ENCODE measurements at regions not wholly inside any gene's neighbourhood (a gene's known extent, or its start where the extent isn't known, plus 50 kb on each side); places are given as distances from the start of the nearest gene placed in this dataset.

GRCh38 chr12:89762498-89763170 is 54.0 kb upstream of the ATP2B1 start (continued):
- no peak for TF ChIP-seq ZSCAN29 (IDR thresholded peaks at IDR 0.05)
- TF ChIP-seq, protein P1, sequence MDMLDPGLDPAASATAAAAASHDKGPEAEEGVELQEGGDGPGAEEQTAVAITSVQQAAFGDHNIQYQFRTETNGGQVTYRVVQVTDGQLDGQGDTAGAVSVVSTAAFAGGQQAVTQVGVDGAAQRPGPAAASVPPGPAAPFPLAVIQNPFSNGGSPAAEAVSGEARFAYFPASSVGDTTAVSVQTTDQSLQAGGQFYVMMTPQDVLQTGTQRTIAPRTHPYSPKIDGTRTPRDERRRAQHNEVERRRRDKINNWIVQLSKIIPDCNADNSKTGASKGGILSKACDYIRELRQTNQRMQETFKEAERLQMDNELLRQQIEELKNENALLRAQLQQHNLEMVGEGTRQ (IDR thresholded peaks at IDR 0.05; ENCODE audit: borderline replicate concordance, low read depth, low read length): no peak
- peak; percentile 65; the same call in 1 of the 2 replicates for TF ChIP-seq FOXM1 (IDR thresholded peaks at IDR 0.05; ENCODE audit: low read depth, low read length)
- TF ChIP-seq EZH2 (IDR thresholded peaks at IDR 0.05; ENCODE audit: borderline replicate concordance, control insufficient read depth, low read depth, low read length): no peak
- TF ChIP-seq ZNF24 (IDR thresholded peaks at IDR 0.05): 0 out of 2 replicates have a peak, but pooled peaks have one; percentile 39
- no peak for TF ChIP-seq MYC (IDR thresholded peaks at IDR 0.05; ENCODE audit: insufficient read depth, insufficient read length, insufficient replicate concordance, low read length, severe bottlenecking)
- TF ChIP-seq, protein P2, sequence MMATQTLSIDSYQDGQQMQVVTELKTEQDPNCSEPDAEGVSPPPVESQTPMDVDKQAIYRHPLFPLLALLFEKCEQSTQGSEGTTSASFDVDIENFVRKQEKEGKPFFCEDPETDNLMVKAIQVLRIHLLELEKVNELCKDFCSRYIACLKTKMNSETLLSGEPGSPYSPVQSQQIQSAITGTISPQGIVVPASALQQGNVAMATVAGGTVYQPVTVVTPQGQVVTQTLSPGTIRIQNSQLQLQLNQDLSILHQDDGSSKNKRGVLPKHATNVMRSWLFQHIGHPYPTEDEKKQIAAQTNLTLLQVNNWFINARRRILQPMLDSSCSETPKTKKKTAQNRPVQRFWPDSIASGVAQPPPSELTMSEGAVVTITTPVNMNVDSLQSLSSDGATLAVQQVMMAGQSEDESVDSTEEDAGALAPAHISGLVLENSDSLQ (IDR thresholded peaks at IDR 0.05): peak; percentile 42; the same call in 1 of the 2 replicates
- TF ChIP-seq, protein P3, sequence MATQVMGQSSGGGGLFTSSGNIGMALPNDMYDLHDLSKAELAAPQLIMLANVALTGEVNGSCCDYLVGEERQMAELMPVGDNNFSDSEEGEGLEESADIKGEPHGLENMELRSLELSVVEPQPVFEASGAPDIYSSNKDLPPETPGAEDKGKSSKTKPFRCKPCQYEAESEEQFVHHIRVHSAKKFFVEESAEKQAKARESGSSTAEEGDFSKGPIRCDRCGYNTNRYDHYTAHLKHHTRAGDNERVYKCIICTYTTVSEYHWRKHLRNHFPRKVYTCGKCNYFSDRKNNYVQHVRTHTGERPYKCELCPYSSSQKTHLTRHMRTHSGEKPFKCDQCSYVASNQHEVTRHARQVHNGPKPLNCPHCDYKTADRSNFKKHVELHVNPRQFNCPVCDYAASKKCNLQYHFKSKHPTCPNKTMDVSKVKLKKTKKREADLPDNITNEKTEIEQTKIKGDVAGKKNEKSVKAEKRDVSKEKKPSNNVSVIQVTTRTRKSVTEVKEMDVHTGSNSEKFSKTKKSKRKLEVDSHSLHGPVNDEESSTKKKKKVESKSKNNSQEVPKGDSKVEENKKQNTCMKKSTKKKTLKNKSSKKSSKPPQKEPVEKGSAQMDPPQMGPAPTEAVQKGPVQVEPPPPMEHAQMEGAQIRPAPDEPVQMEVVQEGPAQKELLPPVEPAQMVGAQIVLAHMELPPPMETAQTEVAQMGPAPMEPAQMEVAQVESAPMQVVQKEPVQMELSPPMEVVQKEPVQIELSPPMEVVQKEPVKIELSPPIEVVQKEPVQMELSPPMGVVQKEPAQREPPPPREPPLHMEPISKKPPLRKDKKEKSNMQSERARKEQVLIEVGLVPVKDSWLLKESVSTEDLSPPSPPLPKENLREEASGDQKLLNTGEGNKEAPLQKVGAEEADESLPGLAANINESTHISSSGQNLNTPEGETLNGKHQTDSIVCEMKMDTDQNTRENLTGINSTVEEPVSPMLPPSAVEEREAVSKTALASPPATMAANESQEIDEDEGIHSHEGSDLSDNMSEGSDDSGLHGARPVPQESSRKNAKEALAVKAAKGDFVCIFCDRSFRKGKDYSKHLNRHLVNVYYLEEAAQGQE (IDR thresholded peaks at IDR 0.05; ENCODE audit: low read depth, low read length): no peak
- no peak for TF ChIP-seq IRF5 (IDR thresholded peaks at IDR 0.05; ENCODE audit: borderline replicate concordance)
- 0 out of 4 replicates have a peak, but pooled peaks of 1 of the 2 experiments have one; percentile 18 for TF ChIP-seq SRF (IDR thresholded peaks at IDR 0.05; ENCODE audit: low read depth in 2 of 2, low read length in 2 of 2)
- no peak for TF ChIP-seq ZNF384 (IDR thresholded peaks at IDR 0.05; ENCODE audit: borderline replicate concordance, low read depth, low read length)
- TF ChIP-seq TBL1XR1 (IDR thresholded peaks at IDR 0.05; ENCODE audit: low read depth, low read length): no peak
- TF ChIP-seq NFYB (IDR thresholded peaks at IDR 0.05; ENCODE audit: insufficient read depth, low read depth, low read length): no peak
- TF ChIP-seq CHD4 (IDR thresholded peaks at IDR 0.05): no peak
- peak; percentile 30; the same call in 1 of the 2 replicates for TF ChIP-seq SMARCA5 (IDR thresholded peaks at IDR 0.05)
- TF ChIP-seq ETV6 (conservative IDR thresholded peaks at IDR 0.05 in 1 of 2, IDR thresholded peaks at IDR 0.05 in 1 of 2; ENCODE audit: borderline replicate concordance in 1 of 2, low read depth in 1 of 2): peak in 1 of 2 experiments; percentile 27; a peak in 1 of 4 replicates
- TF ChIP-seq CBFB (IDR thresholded peaks at IDR 0.05; ENCODE audit: low read depth): no peak
- TF ChIP-seq EGR1 (IDR thresholded peaks at IDR 0.05; ENCODE audit: borderline replicate concordance in 1 of 2, low read depth in 2 of 2, low read length in 2 of 2): no peak
- TF ChIP-seq POLR2A (IDR thresholded peaks at IDR 0.05; ENCODE audit: low read depth, low read length): no peak
- no peak for TF ChIP-seq RFX5 (IDR thresholded peaks at IDR 0.05; ENCODE audit: low read depth, low read length)
- TF ChIP-seq BMI1 (IDR thresholded peaks at IDR 0.05; ENCODE audit: borderline replicate concordance): peak; percentile 79
- TF ChIP-seq JUNB (IDR thresholded peaks at IDR 0.05): peak; percentile 67
- peak; percentile 94 for TF ChIP-seq DPF2 (IDR thresholded peaks at IDR 0.05)
- 0 out of 2 replicates have a peak, but pooled peaks have one; percentile 38 for TF ChIP-seq GATAD2B (conservative IDR thresholded peaks at IDR 0.05; ENCODE audit: low read depth)

All from GM12878 (cell line).